ENCODE measurements at regions not wholly inside any gene's neighbourhood (a gene's known extent, or its start where the extent isn't known, plus 50 kb on each side); places are given as distances from the start of the nearest gene placed in this dataset.
A peak's percentile ranks its signal among the peaks of the same experiment; 100 is the strongest.
"Not testable (repeated sequence)": the region's sequence is repeated elsewhere in the genome, so short reads cannot be mapped to it uniquely, and the experiment has no call there.

- DNase-seq (ENCODE audit: low read depth), result no peak
- TF ChIP-seq MAX (IDR thresholded peaks at IDR 0.05; ENCODE audit: low read depth, low read length), result no peak
- no peak for TF ChIP-seq POLR2A (IDR thresholded peaks at IDR 0.05; ENCODE audit: extremely low read depth, insufficient read length)
- no peak for TF ChIP-seq CTCF (IDR thresholded peaks at IDR 0.05; ENCODE audit: low read depth, low read length)
- no peak for TF ChIP-seq MYC (IDR thresholded peaks at IDR 0.05; ENCODE audit: low read depth, low read length)
Measured at GRCh38 chr13:21889651-21890050, 218.8 kb downstream of the FGF9 start.

GRCh38 chr13:21890220-21890619 lies 219.3 kb downstream of the FGF9 start:
- not testable (repeated sequence) for H3K4me3 ChIP-seq (ENCODE audit: low read depth, low read length); DNase-seq (ENCODE audit: low read depth)

More at GRCh38 chr13:21889651-21890050, 218.8 kb downstream of the FGF9 start:
- no peak overlapping the region for H3K4me3 ChIP-seq (ENCODE audit: low read depth, low read length)

- no peak overlapping the region for H3K4me3 ChIP-seq (ENCODE audit: low read depth, low read length)
- peak; percentile 7 for DNase-seq (ENCODE audit: low read depth)
- TF ChIP-seq POLR2A (IDR thresholded peaks at IDR 0.05; ENCODE audit: extremely low read depth, insufficient read length), result no peak
- TF ChIP-seq MYC (IDR thresholded peaks at IDR 0.05; ENCODE audit: low read depth, low read length), result no peak
- TF ChIP-seq CTCF (IDR thresholded peaks at IDR 0.05; ENCODE audit: low read depth, low read length), result no peak
- no peak for TF ChIP-seq MAX (IDR thresholded peaks at IDR 0.05; ENCODE audit: low read depth, low read length)
Measured at GRCh38 chr13:21894091-21894490, 223.2 kb downstream of the FGF9 start.

- H3K4me3 ChIP-seq (ENCODE audit: low read depth, low read length), result no peak overlapping the region
- TF ChIP-seq MYC (IDR thresholded peaks at IDR 0.05; ENCODE audit: low read depth, low read length) (peak; percentile 19; the same call in 1 of the 2 replicates), MAX (IDR thresholded peaks at IDR 0.05; ENCODE audit: low read depth, low read length) (peak; percentile 42; the same call in 1 of the 2 replicates), POLR2A (IDR thresholded peaks at IDR 0.05; ENCODE audit: extremely low read depth, insufficient read length) (no peak), CTCF (IDR thresholded peaks at IDR 0.05; ENCODE audit: low read depth, low read length) (no peak)
- DNase-seq (ENCODE audit: low read depth), result peak; percentile 44
Measured at GRCh38 chr13:21894703-21895699, 224.1 kb downstream of the FGF9 start.

- no peak overlapping the region for H3K4me3 ChIP-seq (ENCODE audit: low read depth, low read length)
- DNase-seq (ENCODE audit: low read depth), result no peak
- TF ChIP-seq POLR2A (IDR thresholded peaks at IDR 0.05; ENCODE audit: extremely low read depth, insufficient read length) (no peak), MAX (IDR thresholded peaks at IDR 0.05; ENCODE audit: low read depth, low read length) (no peak), CTCF (IDR thresholded peaks at IDR 0.05; ENCODE audit: low read depth, low read length) (no peak), MYC (IDR thresholded peaks at IDR 0.05; ENCODE audit: low read depth, low read length) (no peak)
Measured at GRCh38 chr13:21895779-21896178, 224.9 kb downstream of the FGF9 start.

- DNase-seq (ENCODE audit: low read depth), result no peak
- no peak overlapping the region for H3K4me3 ChIP-seq (ENCODE audit: low read depth, low read length)
- TF ChIP-seq CTCF (IDR thresholded peaks at IDR 0.05; ENCODE audit: low read depth, low read length), result no peak
- no peak for TF ChIP-seq MYC (IDR thresholded peaks at IDR 0.05; ENCODE audit: low read depth, low read length)
- TF ChIP-seq MAX (IDR thresholded peaks at IDR 0.05; ENCODE audit: low read depth, low read length), result no peak
- no peak for TF ChIP-seq POLR2A (IDR thresholded peaks at IDR 0.05; ENCODE audit: extremely low read depth, insufficient read length)
Measured at GRCh38 chr13:21897161-21897560, 226.3 kb downstream of the FGF9 start.
